A549 (cell line): ENCODE measurements at regions not wholly inside any gene's neighbourhood (a gene's known extent, or its start where the extent isn't known, plus 50 kb on each side); places are given as distances from the start of the nearest gene placed in this dataset.

Experiments used
- ATAC-seq, 2 experiments: fragments of 200-7000 bp in 1 of 2; fragments of >200 bp in 1 of 2; cut with Nextera tagmentation in 1 of 2; cut with Tn5 transposase in 1 of 2; 3 replicates each; pipeline versions ENCODE4 v1.8.0 to v1.9.1; 2018 to 2020; ENCODE audit warnings: mild to moderate bottlenecking in 1 of 2, moderate library complexity in 1 of 2
- CTCF ChIA-PET: fragments of 300-600 bp; sonication (Branson Sonifier 250); formaldehyde crosslinking; extraction: SDS; loops from one replicate; lab custom pipeline; 2021; ENCODE audit warnings: antibody characterized with exemption, inconsistent platforms; lab: Yijun Ruan, JAX
- POLR2A ChIA-PET: fragments of 350-600 bp; formaldehyde crosslinking; extraction: SDS; loops from one replicate; lab custom pipeline; 2021; ENCODE audit warnings: antibody characterized with exemption, inconsistent platforms; lab: Yijun Ruan, JAX
- DNase-seq, 2 experiments: peaks; one replicate each; pipeline versions ENCODE4 v3.0.0 to v3.0.0-alpha.2; 2011 to 2016; ENCODE audit warnings: low read depth in 1 of 2, low spot score in 1 of 2
- FAIRE-seq: peaks from 2 replicates; lab custom pipeline; 2011; peaks lifted over from hg19 to GRCh38; lab: Jason Lieb, UNC
- H3K27ac ChIP-seq, 2 experiments: fragments of >200 bp; sonication (Bioruptor Twin); formaldehyde crosslinking; 3 replicates each; pipeline ENCODE4 v1.5.1; 2016 to 2017
- H3K4me1 ChIP-seq: fragments of >200 bp; sonication (Bioruptor Twin); formaldehyde crosslinking; 3 replicates; pipeline ENCODE4 v1.6.1; 2016
- H3K4me2 ChIP-seq: fragments of >200 bp; sonication (Bioruptor Twin); formaldehyde crosslinking; 3 replicates; pipeline ENCODE4 v1.6.1; 2016
- H3K4me3 ChIP-seq: fragments of >200 bp; sonication (Bioruptor Twin); formaldehyde crosslinking; 3 replicates; pipeline ENCODE4 v1.5.1; 2016
- H3K9me3 ChIP-seq: fragments of >200 bp; sonication (Bioruptor Twin); formaldehyde crosslinking; 3 replicates; pipeline ENCODE4 v1.6.1; 2016
- CBX2 ChIP-seq: fragments of 200-600 bp; sonication (generic); IDR thresholded peaks from 2 replicates; pipeline ENCODE4 v1.6.1; 2016; ENCODE audit warnings: low read depth, mild to moderate bottlenecking, borderline replicate concordance
- CBX8 ChIP-seq: fragments of 200-600 bp; sonication (generic); IDR thresholded peaks from 2 replicates; pipeline ENCODE4 v1.6.1; 2016
- CEBPB ChIP-seq, 2 experiments: fragments of >200 bp in 1 of 2; sonication (Bioruptor Twin) in 1 of 2; formaldehyde crosslinking in 1 of 2; IDR thresholded peaks; 2 replicates each; pipeline ENCODE4 v1.6.1; 2012 to 2016
- CHD2 ChIP-seq: fragments of 150-350 bp; IDR thresholded peaks from 2 replicates; pipeline ENCODE4 v1.6.1; 2014; ENCODE audit warnings: low read length; ENCODE audit not compliant: partially characterized antibody
- CHD4 ChIP-seq: fragments of 200-600 bp; sonication (generic); IDR thresholded peaks from 2 replicates; pipeline ENCODE4 v1.6.1; 2016; ENCODE audit warnings: antibody characterized with exemption, mild to moderate bottlenecking, borderline replicate concordance
- E2F6 ChIP-seq: IDR thresholded peaks from 2 replicates; pipeline ENCODE4 v1.6.1; 2012; ENCODE audit warnings: low read depth, borderline replicate concordance
- EHF ChIP-seq: fragments of 250-450 bp; sonication (Bioruptor Pico); IDR thresholded peaks from 2 replicates; pipeline ENCODE4 v1.5.0; 2020; ENCODE audit warnings: mild to moderate bottlenecking
- EP300 ChIP-seq, 2 experiments: fragments of >200 bp; sonication (Bioruptor Twin); formaldehyde crosslinking; IDR thresholded peaks; 2 replicates in 1 of 2; 3 replicates in 1 of 2; pipeline ENCODE4 v1.6.1; 2016 to 2017
- ESRRA ChIP-seq: fragments of 150-350 bp; IDR thresholded peaks from 2 replicates; pipeline ENCODE4 v1.6.1; 2014; ENCODE audit warnings: mild to moderate bottlenecking, low read length, borderline replicate concordance
- FOSB ChIP-seq: fragments of 250-450 bp; sonication (Bioruptor Pico); IDR thresholded peaks from 2 replicates; pipeline ENCODE4 v1.5.0; 2020; ENCODE audit warnings: mild to moderate bottlenecking, moderate library complexity
- FOSL2 ChIP-seq, 2 experiments: fragments of 450-650 bp in 1 of 2; fragments of >200 bp in 1 of 2; sonication (Bioruptor Twin) in 1 of 2; formaldehyde crosslinking; IDR thresholded peaks; 2 replicates each; pipeline versions ENCODE4 v1.5.0 to v1.6.1; 2016 to 2020; ENCODE audit warnings: mild to moderate bottlenecking in 1 of 2, moderate library complexity in 1 of 2
- FOXS1 ChIP-seq: fragments of 250-450 bp; sonication (Bioruptor Pico); IDR thresholded peaks from 2 replicates; pipeline ENCODE4 v1.5.0; 2020; ENCODE audit warnings: mild to moderate bottlenecking, moderate library complexity
- GATA3 ChIP-seq: IDR thresholded peaks from 2 replicates; pipeline ENCODE4 v1.6.1; 2012; ENCODE audit warnings: borderline replicate concordance
- HDAC2 ChIP-seq: fragments of 200-600 bp; sonication (generic); IDR thresholded peaks from 2 replicates; pipeline ENCODE4 v1.6.1; 2016
- HEYL ChIP-seq: fragments of 250-450 bp; sonication (Bioruptor Pico); IDR thresholded peaks from 2 replicates; pipeline ENCODE4 v1.8.0; 2021; ENCODE audit warnings: mild to moderate bottlenecking, moderate library complexity
- HMGXB4 ChIP-seq: fragments of 250-450 bp; sonication (Bioruptor Pico); IDR thresholded peaks from 2 replicates; pipeline ENCODE4 v1.5.0; 2021; ENCODE audit warnings: mild to moderate bottlenecking, moderate library complexity, borderline replicate concordance
- HOXB13 ChIP-seq: fragments of 250-450 bp; sonication (Bioruptor Pico); IDR thresholded peaks from 2 replicates; pipeline ENCODE4 v1.5.0; 2020; ENCODE audit warnings: low read depth, mild to moderate bottlenecking, moderate library complexity
- HOXB5 ChIP-seq: fragments of 250-450 bp; sonication (Bioruptor Pico); IDR thresholded peaks from 2 replicates; pipeline ENCODE4 v1.5.0; 2020; ENCODE audit warnings: mild to moderate bottlenecking, moderate library complexity
- JUNB ChIP-seq: fragments of >200 bp; sonication (Bioruptor Twin); formaldehyde crosslinking; IDR thresholded peaks from 2 replicates; pipeline ENCODE4 v1.6.1; 2016
- KDM1A ChIP-seq: fragments of 200-600 bp; sonication (generic); IDR thresholded peaks from 2 replicates; pipeline ENCODE4 v1.6.1; 2016; ENCODE audit warnings: low read depth, mild to moderate bottlenecking
- KDM5A ChIP-seq: fragments of 200-600 bp; sonication (generic); IDR thresholded peaks from 2 replicates; pipeline ENCODE4 v1.6.1; 2016; ENCODE audit warnings: antibody characterized with exemption, mild to moderate bottlenecking
- MAX ChIP-seq: IDR thresholded peaks from 2 replicates; pipeline ENCODE4 v1.6.1; 2012
- MAZ ChIP-seq: fragments of 150-350 bp; IDR thresholded peaks from 2 replicates; pipeline ENCODE4 v1.6.1; 2014; ENCODE audit warnings: antibody characterized with exemption, low read depth, low read length, borderline replicate concordance
- NPAS2 ChIP-seq: fragments of 250-450 bp; sonication (Bioruptor Pico); IDR thresholded peaks from 2 replicates; pipeline ENCODE4 v1.8.0; 2022; ENCODE audit warnings: mild to moderate bottlenecking, moderate library complexity, borderline replicate concordance
- NR3C1 ChIP-seq: fragments of >200 bp; sonication (Bioruptor Twin); formaldehyde crosslinking; IDR thresholded peaks from 3 replicates; pipeline ENCODE4 v1.6.1; 2017
- POLR2A ChIP-seq: IDR thresholded peaks from 2 replicates; pipeline ENCODE4 v1.6.1; 2012; ENCODE audit warnings: mild to moderate bottlenecking, low read length
- POLR2AphosphoS2 ChIP-seq: conservative IDR thresholded peaks from 2 replicates; pipeline ENCODE4 v1.6.1; 2012; ENCODE audit warnings: low read length, improper control_type of control experiment, inconsistent platforms
- RAD21 ChIP-seq, 2 experiments: fragments of >200 bp in 1 of 2; sonication (Bioruptor Twin) in 1 of 2; formaldehyde crosslinking in 1 of 2; IDR thresholded peaks in 1 of 2; conservative IDR thresholded peaks in 1 of 2; 2 replicates in 1 of 2; 3 replicates in 1 of 2; pipeline ENCODE4 v1.6.1; 2012 to 2018; ENCODE audit warnings: inconsistent platforms in 1 of 2
- RFX5 ChIP-seq: fragments of 450-650 bp; IDR thresholded peaks from 2 replicates; pipeline ENCODE4 v1.7.1; 2014; ENCODE audit warnings: antibody characterized with exemption, mild to moderate bottlenecking, moderate library complexity
- SREBF2 ChIP-seq: fragments of 450-650 bp; IDR thresholded peaks from 2 replicates; pipeline ENCODE4 v1.6.1; 2014; ENCODE audit warnings: mild to moderate bottlenecking, moderate library complexity
- TP53 ChIP-seq: fragments of 250-450 bp; sonication (Bioruptor Pico); IDR thresholded peaks from 2 replicates; pipeline ENCODE4 v1.5.0; 2021; ENCODE audit warnings: mild to moderate bottlenecking, moderate library complexity
- ZC3H11A ChIP-seq: fragments of 450-650 bp; IDR thresholded peaks from 2 replicates; pipeline ENCODE4 v1.6.1; 2014; ENCODE audit warnings: antibody characterized with exemption, mild to moderate bottlenecking
- ZSCAN20 ChIP-seq: fragments of 250-450 bp; sonication (Bioruptor Pico); IDR thresholded peaks from 2 replicates; pipeline ENCODE4 v1.8.0; 2022; ENCODE audit warnings: mild to moderate bottlenecking, moderate library complexity
- WGBS: methylation state at CpG from one replicate; pipeline ENCODE4 v1.1.6; 2017; ENCODE audit errors: missing lambda C conversion rate; 5-methylcytosine and 5-hydroxymethylcytosine counted together
- TF ChIP-seq, protein P1 (sequence below): fragments of 250-450 bp; sonication (Bioruptor Pico); IDR thresholded peaks from 2 replicates; pipeline ENCODE4 v1.5.0; 2020; ENCODE audit warnings: low read depth, mild to moderate bottlenecking, moderate library complexity
- TF ChIP-seq, protein P2 (sequence below): fragments of >200 bp; sonication (Bioruptor Twin); formaldehyde crosslinking; IDR thresholded peaks from 2 replicates; pipeline ENCODE4 v1.6.1; 2016

GRCh38 chr2:39550701-39551285, 113.7 kb upstream of the MAP4K3 start:
- CTCF ChIA-PET = interaction anchor here (0.7 to 1.2 kb wide), 2 partner anchors 38 to 171 kb away, joined by 3 read pairs; no protein-coding TSS in a partner anchor

GRCh38 chr2:39558906-39559305, 106.8 kb upstream of the TMEM178A start:
- no peak overlapping the region for H3K27ac ChIP-seq
- no peak for ATAC-seq
- DNase-seq = no peak
- FAIRE-seq = no peak
- ChIA-PET POLR2A (no interaction called here), CTCF (no interaction called here)
- H3K4me3 ChIP-seq = no peak overlapping the region
- peaks cover 29% of the 10 kb centered on the region for H3K9me3 ChIP-seq
- no peaks in the 10 kb centered on the region for H3K4me1 ChIP-seq
- 23% methylated on average over 1 of the region's 1 CpG for WGBS
- no peak for TF ChIP-seq ZSCAN20
- TF ChIP-seq SREBF2 = no peak
- no peak for TF ChIP-seq CHD2
- no peak for TF ChIP-seq CEBPB (IDR thresholded peaks at IDR 0.05)
- TF ChIP-seq HEYL (CRISPR knock-in tag) = no peak
- TF ChIP-seq, protein P1, sequence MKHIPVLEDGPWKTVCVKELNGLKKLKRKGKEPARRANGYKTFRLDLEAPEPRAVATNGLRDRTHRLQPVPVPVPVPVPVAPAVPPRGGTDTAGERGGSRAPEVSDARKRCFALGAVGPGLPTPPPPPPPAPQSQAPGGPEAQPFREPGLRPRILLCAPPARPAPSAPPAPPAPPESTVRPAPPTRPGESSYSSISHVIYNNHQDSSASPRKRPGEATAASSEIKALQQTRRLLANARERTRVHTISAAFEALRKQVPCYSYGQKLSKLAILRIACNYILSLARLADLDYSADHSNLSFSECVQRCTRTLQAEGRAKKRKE = no peak
- no peak for TF ChIP-seq CHD4
- no peak for TF ChIP-seq RAD21 (conservative IDR thresholded peaks at IDR 0.05 in 1 of 2, IDR thresholded peaks at IDR 0.05 in 1 of 2)
- TF ChIP-seq HOXB13 (CRISPR knock-in tag) = no peak
- no peak for TF ChIP-seq FOXS1 (CRISPR knock-in tag)
- no peak for TF ChIP-seq HDAC2
- no peak for TF ChIP-seq ESRRA
- TF ChIP-seq EHF = no peak
- no peak for TF ChIP-seq HOXB5 (CRISPR knock-in tag)
- TF ChIP-seq GATA3 = no peak
- no peak for TF ChIP-seq JUNB
- no peak for TF ChIP-seq MAX
- no peak for TF ChIP-seq RFX5
- TF ChIP-seq, all 56 proteins: peak for 0
- H3K4me2 ChIP-seq = no peak overlapping the region

More at GRCh38 chr2:39550701-39551285, 113.7 kb upstream of the MAP4K3 start:
- H3K4me2 ChIP-seq = peak overlapping the region; percentile 0; the same call in 1 of the 3 replicates
- FAIRE-seq (no peak), DNase-seq (no peak), ATAC-seq (peak in 1 of 2 experiments; percentile 28; a peak in 2 of 6 replicates)
- TF ChIP-seq HOXB13 (CRISPR knock-in tag) (no peak), POLR2A (no peak), RFX5 (no peak), MAZ (no peak), TP53 (no peak), FOSB (CRISPR knock-in tag) (no peak), KDM5A (no peak), KDM1A (no peak), HMGXB4 (CRISPR knock-in tag) (no peak), FOSL2 (IDR thresholded peaks at IDR 0.05) (no peak), FOSL2 (CRISPR knock-in tag; IDR thresholded peaks at IDR 0.05) (no peak), E2F6 (no peak), CBX2 (no peak), POLR2AphosphoS2 (no peak), ZC3H11A (no peak), NPAS2 (CRISPR knock-in tag) (no peak), CBX8 (no peak), EP300 (IDR thresholded peaks at IDR 0.05) (no peak), NR3C1 (no peak)
- TF ChIP-seq, protein P1 = no peak
- TF ChIP-seq, protein P2, sequence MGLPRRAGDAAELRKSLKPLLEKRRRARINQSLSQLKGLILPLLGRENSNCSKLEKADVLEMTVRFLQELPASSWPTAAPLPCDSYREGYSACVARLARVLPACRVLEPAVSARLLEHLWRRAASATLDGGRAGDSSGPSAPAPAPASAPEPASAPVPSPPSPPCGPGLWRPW = no peak
- POLR2A ChIA-PET = no interaction called here
- peaks cover 12% of the 10 kb centered on the region; the same call in 2 of the 3 replicates for H3K9me3 ChIP-seq
- H3K27ac ChIP-seq = no peak overlapping the region
- H3K4me1 ChIP-seq = peaks cover 9% of the 10 kb centered on the region; the same call in 1 of the 3 replicates
- 49% methylated on average over 4 of the region's 4 CpGs for WGBS
- H3K4me3 ChIP-seq = no peak overlapping the region
